Activated CD8-positive, alpha-beta memory T cell treated with anti-CD3 and anti-CD28 coated beads, Interleukin-2, amount 50 U/mL, for 1 hour (primary cell): ENCODE measurements at regions not wholly inside any gene's neighbourhood (a gene's known extent, or its start where the extent isn't known, plus 50 kb on each side); places are given as distances from the start of the nearest gene placed in this dataset.

Experiments used
- DNase-seq: peaks from one replicate; pipeline ENCODE4 v3.0.0-alpha.2; 2020; ENCODE audit errors: extremely low read depth

DNA sequence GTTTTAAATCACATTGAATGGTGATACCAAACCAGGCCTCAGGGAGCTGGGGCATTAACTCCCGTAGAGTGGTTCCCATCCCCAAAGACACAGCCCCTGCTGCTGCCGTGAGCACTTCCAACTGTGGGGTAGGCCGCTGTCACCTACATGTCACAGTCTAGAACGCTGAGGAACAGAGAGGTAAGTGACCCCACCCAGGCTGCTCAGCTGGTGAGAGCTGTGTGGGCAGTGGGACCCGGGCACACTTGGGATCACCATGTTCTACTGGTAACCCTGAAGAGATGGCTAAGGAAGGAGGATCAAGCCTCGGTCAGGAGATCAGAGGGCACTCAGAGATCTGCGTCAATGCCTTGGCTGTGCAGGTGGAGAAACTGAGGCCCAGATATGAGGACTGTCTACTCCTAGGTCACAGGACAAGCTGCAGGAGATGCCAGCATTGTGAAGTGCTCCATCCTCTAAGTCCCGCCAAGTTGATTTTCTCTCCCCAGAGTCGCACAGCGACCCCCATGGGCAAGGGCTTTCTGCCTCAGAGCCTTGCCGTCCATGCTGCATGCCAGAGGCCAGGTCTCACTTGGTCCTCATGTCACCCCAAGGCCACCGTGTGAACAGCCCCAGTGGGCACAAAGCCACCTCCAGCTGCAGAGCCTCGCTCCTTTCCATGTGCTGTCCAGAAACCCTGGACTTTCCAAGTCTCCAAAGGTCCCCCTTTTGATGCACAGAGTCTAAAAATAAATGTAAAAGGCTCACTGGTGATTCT is 144.2 kb upstream of the OTOS start:
- no peak for DNase-seq

DNA sequence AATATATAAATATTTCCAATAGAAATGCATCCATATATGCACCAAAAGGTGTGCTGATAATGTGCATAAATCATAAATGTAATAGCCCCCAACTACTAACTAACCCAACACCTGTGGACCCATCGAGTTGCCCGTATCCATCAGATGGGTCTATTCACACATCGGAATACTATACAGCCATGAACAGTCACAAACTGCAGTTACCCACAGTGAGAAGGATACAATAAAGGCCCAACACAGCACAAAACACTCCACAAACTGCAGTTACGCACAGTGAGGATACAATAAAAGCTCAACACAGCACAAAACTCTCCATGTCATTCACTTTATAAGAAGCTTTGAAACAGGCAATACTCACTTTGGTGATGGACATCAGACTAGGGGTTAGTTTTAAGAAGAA is 145.3 kb upstream of the OTOS start:
- no peak for DNase-seq

DNA sequence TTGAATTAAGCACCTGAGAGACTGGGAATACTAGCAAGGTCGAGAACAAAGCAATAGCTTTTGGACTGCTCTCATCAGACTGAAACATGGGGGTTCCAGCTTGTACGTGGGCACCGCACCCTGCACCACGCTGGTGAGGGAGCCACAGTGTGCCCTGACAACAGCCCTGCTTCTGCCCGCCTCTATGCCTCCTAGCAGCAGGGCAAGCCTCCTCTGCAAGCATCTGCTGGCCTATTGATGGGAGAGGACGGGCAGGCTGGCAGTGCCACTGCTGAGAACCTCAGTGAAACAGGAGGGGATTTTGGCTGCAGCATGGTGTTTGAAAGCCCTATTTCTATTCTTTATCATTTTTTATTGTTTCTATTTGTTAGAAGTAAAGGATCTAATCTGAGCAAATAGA is 146.1 kb upstream of the OTOS start:
- DNase-seq = no peak

GRCh38 chr2:240287011-240287410 is 146.6 kb upstream of the OTOS start:
- no peak for DNase-seq

DNA sequence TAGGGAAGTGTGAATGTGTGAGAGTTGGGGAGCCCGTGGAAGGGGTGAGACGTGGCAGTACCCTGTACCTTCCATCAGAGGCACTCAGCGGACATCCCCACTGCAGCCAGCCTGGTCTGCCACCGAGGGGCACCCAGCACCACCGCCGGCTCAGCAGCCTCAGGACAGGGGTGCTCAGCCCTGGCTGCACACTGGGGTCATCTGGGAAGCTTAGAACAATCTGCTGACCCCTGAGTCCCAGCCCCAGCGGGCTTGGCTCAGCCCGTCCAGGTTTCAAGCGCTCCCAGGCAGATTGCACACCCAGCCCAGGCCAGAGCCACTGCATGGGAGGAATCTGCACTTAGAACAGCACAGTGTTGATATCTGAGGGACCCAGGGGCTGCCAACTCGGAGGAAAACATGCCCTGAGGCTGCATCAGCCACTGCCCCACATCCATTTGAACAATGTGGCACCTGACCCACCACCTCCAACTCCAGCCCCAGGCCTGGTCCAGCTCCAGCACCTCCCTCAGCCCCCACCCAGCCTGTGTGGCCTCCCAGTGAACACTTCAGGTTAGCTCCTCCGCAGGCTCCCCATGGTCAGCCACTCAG is 147.1 kb upstream of the OTOS start:
- no peak for DNase-seq

DNA sequence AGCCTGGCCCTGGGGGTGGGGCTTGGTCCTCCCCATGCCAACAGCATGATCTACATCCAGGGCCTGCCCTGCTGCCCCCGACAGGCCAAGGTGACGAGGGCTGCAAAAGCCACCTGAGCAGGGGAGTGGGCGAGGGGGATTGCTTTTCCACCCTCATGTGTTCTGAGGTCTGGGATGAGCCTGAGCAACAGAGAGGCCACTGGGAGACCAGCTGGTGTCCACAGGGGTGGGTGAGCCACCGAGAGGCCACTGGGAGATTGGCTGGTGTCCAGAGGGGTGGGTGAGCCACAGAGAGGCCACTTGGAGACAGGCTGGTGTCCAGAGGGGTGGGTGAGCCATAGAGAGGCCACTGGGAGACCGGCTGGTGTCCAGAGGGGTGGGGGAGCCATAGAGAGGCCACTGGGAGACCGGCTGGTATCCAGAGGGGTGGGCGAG is 147.4 kb upstream of the GPC1 start:
- no peak for DNase-seq

DNA sequence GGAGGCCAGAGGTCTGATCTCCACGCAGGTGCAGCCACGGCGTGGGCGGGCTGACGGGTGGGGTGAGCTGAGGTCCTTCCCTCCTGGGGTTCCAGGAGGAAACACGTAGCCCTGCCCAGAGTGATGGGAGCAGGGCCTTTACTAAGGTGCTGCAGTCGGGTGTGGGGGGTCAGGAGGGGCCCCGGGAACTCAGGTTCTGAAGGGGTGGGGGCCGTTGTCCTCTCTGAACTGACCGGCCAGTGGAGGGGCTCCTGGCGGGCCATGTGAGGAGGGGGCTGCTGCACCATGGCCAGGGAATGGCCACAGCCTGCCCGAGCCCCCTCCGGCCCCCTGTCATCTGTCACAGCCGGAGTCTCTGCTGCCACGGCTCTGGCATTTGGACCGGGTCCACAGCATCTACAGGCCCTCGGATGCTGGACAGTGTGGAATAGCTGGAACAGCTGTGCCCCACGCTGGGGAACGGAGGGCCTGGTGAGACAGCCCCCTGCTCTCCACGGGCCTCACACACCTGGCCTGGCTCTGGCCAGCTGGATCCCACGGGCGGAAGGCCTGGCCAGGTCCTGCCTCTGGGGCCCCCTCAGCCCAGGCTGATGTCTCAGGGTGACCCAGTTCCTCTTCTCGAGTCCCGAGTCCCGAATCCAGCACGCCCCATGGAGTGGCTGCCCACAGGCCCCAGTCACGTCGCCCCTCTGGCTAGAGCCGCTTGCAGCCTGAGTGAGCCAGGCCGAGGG is 145.6 kb upstream of the GPC1 start:
- DNase-seq = no peak

- no peak for DNase-seq
These were observed 144.8 kb upstream of the GPC1 start for GRCh38 chr2:240290432-240291336.

DNA sequence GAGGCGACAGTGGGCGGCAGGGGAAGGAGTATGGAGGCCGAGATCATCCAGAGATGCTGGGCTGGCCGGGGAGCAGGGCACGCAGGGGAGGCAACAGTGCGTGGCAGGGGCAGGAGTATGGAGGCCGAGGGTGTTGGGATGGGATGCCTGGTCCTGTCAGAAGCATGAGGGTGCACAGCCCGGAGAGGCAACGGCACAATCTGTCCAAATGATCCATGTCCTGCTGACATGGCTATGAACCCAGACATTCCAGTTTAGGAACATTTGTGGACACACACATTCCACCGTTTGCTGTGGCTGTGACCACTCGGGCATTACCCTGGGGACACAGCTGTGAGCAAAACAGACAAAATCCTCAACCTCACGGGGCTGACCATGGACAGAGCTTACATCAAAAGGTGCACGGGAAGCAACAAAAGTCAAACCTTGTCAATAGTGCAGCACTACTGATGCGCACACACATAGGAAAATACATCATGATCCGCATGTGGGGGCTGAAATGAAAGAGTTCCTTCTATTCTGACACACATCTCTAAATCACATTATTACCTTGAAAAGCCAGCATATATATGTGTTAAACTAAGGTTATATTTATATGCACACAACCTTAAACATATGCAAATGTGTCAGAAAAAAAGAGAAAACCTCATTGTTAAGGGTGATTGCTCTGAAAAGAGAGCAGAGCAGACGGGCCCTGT is 144.0 kb upstream of the GPC1 start:
- no peak for DNase-seq

DNA sequence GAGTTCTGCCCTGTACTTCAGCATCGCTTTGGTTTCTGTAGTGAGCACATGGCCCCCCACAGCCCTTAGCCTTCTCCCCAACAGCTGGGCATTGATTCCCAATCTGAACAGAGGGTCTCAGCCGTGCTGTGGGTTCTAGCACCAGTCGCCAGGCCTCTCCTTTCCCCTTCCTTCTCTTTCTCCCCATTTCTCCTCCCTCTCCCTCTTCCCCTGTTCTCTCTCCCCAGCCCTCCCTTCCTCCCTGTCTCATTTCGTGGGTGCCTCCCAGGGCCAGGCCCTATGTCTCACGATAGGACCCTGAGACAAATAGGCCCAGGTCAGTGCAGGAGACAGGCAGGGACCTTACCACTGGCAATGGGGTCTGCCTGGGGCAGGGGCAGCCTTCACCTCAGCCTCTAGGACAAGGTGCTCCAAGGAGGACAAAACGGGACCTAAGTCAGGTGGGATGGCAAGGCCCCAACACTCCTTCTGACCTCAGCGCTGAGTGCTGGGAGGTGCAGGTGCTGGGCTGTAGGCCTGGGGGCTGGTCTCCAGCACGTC is 143.4 kb upstream of the GPC1 start:
- DNase-seq = no peak

GRCh38 chr2:240292619-240293525 is 142.6 kb upstream of the GPC1 start:
- DNase-seq = no peak

DNA sequence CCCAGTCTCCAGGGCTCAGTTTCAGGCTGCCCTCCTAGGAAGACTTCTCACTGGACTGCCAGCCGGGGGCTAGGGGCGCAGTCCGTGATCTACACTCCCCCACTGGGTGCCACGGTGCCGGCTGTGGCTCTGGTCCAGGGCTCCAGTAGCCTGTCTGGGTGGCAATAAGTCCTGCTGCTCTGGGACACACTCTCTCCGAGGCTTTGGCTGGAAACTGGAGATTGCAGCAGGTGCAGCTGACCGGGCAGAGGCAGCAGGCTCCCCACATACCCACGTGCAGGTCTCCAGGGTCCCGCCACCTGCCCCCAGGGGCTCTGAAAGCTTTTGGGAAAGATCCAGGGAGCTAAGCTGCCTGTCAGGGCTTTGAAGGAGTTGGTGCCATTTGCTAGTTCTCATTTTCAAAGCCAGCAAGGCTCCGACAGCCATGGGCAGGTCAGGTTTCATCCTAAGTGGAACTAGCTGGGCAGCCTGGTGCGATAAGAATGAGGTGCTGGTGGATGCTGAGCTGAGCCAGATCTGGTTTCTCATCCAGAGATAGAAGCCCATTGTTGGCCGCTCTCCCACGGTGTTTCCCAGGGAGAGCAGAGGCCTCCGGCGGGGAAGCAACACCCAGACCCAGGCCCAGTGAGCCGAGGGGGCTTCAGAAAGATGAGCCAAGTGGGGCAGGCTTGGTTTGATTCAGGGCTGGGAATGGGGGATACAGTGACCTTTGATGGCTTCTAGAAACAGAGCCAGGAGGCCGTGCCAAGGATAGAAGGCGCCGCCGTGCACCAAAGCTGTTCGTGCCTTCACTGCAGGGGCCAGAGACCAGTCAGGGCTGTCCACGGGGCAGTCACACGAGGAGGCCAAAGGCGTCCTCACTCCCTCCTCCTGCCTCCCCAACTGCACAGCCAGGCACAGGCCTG is 141.7 kb upstream of the GPC1 start:
- DNase-seq = no peak

DNA sequence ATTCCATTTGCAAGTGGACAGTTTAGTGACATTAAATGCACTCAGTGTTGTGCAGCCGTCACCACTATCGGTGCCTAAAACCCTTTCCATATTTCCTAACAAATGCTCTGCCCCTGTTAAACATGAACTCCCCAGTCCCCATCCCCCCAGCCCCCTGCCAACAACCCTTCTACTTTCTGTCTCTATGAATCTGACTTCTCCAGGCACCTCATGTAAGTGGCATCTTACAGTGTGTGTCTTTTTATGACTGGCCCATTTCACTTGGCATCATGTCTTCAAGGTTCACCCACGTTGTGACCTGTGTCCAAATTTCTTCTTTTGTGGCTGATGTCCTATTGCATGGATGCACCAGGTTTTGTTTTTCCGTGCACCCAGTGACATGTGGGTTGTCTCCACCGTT is 140.9 kb upstream of the GPC1 start:
- no peak for DNase-seq

GRCh38 chr2:240295256-240296103 is 140.0 kb upstream of the GPC1 start:
- DNase-seq = no peak

DNA sequence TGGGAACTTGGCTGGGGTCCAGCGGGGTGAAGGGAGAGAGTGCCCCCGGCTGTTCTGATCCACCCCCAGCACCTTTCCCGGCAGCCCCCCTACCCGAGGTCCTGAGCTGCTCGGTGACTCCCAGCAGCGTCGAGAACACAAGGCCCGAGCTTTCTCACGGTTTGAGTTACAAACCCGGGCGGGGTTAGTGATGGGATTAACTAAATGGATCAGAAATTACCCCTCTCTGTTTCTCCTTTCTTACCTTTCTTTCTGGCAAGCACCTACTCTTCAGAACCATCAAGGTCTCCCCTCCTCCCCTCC is 139.4 kb upstream of the GPC1 start:
- no peak for DNase-seq

- no peak for DNase-seq
These were observed 138.8 kb upstream of the GPC1 start for GRCh38 chr2:240296476-240297255.
